K562 (cell line): ENCODE measurements at regions not wholly inside any gene's neighbourhood (a gene's known extent, or its start where the extent isn't known, plus 50 kb on each side); places are given as distances from the start of the nearest gene placed in this dataset.

Experiments used
- ATAC-seq: fragments of 200-7000 bp; cut with Tn5 transposase; 3 replicates; pipeline ENCODE4 v1.9.1; 2020; ENCODE audit warnings: moderate library complexity
- BruUV-seq: library from RNA; stranded (reverse); fragments of 400-500 nt; replicated peaks from 2 replicates; lab custom pipeline; 2021; lab: Mats Ljungman, UMichigan
- CTCF ChIA-PET: fragments of 300-600 bp; formaldehyde crosslinking; extraction: SDS; loops from one replicate; lab custom pipeline; 2021; ENCODE audit warnings: low intra/inter-chr PET ratio; lab: Yijun Ruan, JAX
- POLR2A ChIA-PET: fragments of 300-600, 350-650 bp; sonication (Branson Sonifier 250); formaldehyde crosslinking; extraction: SDS; loops from one replicate; lab custom pipeline; 2021; ENCODE audit warnings: antibody characterized with exemption, inconsistent platforms; lab: Yijun Ruan, JAX
- DNase-seq, 4 experiments: peaks; one replicate each; pipeline versions ENCODE4 v3.0.0 to v3.0.0-alpha.2; 2011 to 2018; ENCODE audit warnings: low spot score in 3 of 4, mixed read lengths in 3 of 4; ENCODE audit errors: extremely low read depth in 1 of 4
- FAIRE-seq: peaks from 2 replicates; lab custom pipeline; 2011; peaks lifted over from hg19 to GRCh38; lab: Jason Lieb, UNC
- H2AFZ ChIP-seq: 2 replicates; pipeline ENCODE4 v1.6.0; 2011; ENCODE audit warnings: low read depth, low read length, control low read depth, inconsistent platforms
- H3K27ac ChIP-seq: fragments of 200-600 bp; 3 replicates; pipeline ENCODE4 v1.8.0; 2011; ENCODE audit warnings: low read depth, mild to moderate bottlenecking, control low read depth, inconsistent platforms, low read length, moderate library complexity, mixed read lengths; ENCODE audit errors: extremely low read depth
- H3K27me3 ChIP-seq, 2 experiments: fragments of 300-600 bp in 1 of 2; 2 replicates in 1 of 2; 3 replicates in 1 of 2; pipeline versions ENCODE4 v1.6.0 to v1.8.0; 2011; ENCODE audit warnings: inconsistent platforms in 2 of 2, low read length in 2 of 2, mild to moderate bottlenecking in 1 of 2, mixed read lengths in 1 of 2, moderate library complexity in 1 of 2; ENCODE audit not compliant: control insufficient read depth in 2 of 2, insufficient read depth in 2 of 2
- H3K36me3 ChIP-seq: fragments of 300-600 bp; 3 replicates; pipeline ENCODE4 v1.8.0; 2011; ENCODE audit warnings: mild to moderate bottlenecking, low read length, inconsistent platforms; ENCODE audit not compliant: control insufficient read depth, insufficient read depth
- H3K4me1 ChIP-seq, 2 experiments: fragments of 200-600 bp in 1 of 2; replicated peaks in 1 of 2; 2 replicates in 1 of 2; 3 replicates in 1 of 2; pipeline versions ENCODE4 v1.5.1 to v1.8.0; 2011; ENCODE audit warnings: inconsistent platforms in 2 of 2, low read length in 2 of 2, mild to moderate bottlenecking in 1 of 2, mixed read lengths in 1 of 2, moderate library complexity in 1 of 2; ENCODE audit not compliant: control insufficient read depth in 2 of 2, insufficient read depth in 2 of 2
- H3K4me2 ChIP-seq: 2 replicates; pipeline ENCODE4 v1.6.1; 2011; ENCODE audit warnings: low read length, control low read depth, inconsistent platforms, mixed read lengths; ENCODE audit not compliant: insufficient read depth
- H3K4me3 ChIP-seq: fragments of 200-600 bp; sonication (generic), shearing (Covaris generic); 2 replicates; pipeline ENCODE4 v1.5.1; 2016; ENCODE audit warnings: control low read depth, inconsistent platforms
- H3K79me2 ChIP-seq: fragments of 200-600 bp; 3 replicates; pipeline ENCODE4 v1.8.0; 2011; ENCODE audit warnings: low read length, inconsistent platforms; ENCODE audit not compliant: control insufficient read depth, insufficient read depth
- H3K9ac ChIP-seq, 2 experiments: 2 replicates each; pipeline versions ENCODE4 v1.6.0 to v1.6.1; 2011; ENCODE audit warnings: low read depth in 2 of 2, low read length in 2 of 2, control low read depth in 1 of 2, inconsistent platforms in 1 of 2, mild to moderate bottlenecking in 1 of 2, mixed read lengths in 1 of 2; ENCODE audit not compliant: insufficient read depth in 1 of 2
- H3K9me1 ChIP-seq: one replicate; pipeline ENCODE4 v1.6.0; 2011; ENCODE audit warnings: inconsistent platforms, mild to moderate bottlenecking, low read length, moderate library complexity; ENCODE audit not compliant: control insufficient read depth, insufficient read depth
- H3K9me3 ChIP-seq: replicated peaks from 2 replicates; pipeline ENCODE4 v1.5.1; 2011; ENCODE audit warnings: low read depth, low read length, inconsistent platforms; ENCODE audit not compliant: control insufficient read depth, insufficient read depth
- H4K20me1 ChIP-seq: replicated peaks from 2 replicates; pipeline ENCODE4 v1.6.1; 2011; ENCODE audit warnings: low read length, inconsistent platforms, mixed read lengths; ENCODE audit not compliant: control insufficient read depth, insufficient read depth
- GATAD2B ChIP-seq: fragments of 450-650 bp; IDR thresholded peaks from 2 replicates; pipeline ENCODE4 v1.6.1; 2017; ENCODE audit warnings: mild to moderate bottlenecking, borderline replicate concordance
- GTF3C2 ChIP-seq: IDR thresholded peaks from 3 replicates; pipeline ENCODE4 v1.6.1; 2011; ENCODE audit warnings: borderline replicate concordance, mild to moderate bottlenecking, moderate library complexity; ENCODE audit not compliant: insufficient read length; ENCODE audit errors: extremely low read depth
- HINFP ChIP-seq: fragments of 450-650 bp; conservative IDR thresholded peaks from 2 replicates; pipeline ENCODE4 v1.6.1; 2016; ENCODE audit warnings: missing genetic modification characterization, low read depth, mild to moderate bottlenecking, control low read depth, missing compliant biosample characterization
- HMG20B ChIP-seq: fragments of 250-450 bp; sonication (Bioruptor Pico); IDR thresholded peaks from 2 replicates; pipeline ENCODE4 v1.5.0; 2021; ENCODE audit warnings: mild to moderate bottlenecking
- MAFG ChIP-seq: fragments of 450-650 bp; conservative IDR thresholded peaks from 2 replicates; pipeline ENCODE4 v1.6.1; 2016; ENCODE audit warnings: missing genetic modification characterization, missing compliant biosample characterization
- MXI1 ChIP-seq: IDR thresholded peaks from 2 replicates; pipeline ENCODE4 v1.6.1; 2011; ENCODE audit warnings: low read depth, mild to moderate bottlenecking, improper control_type of control experiment, low read length
- PML ChIP-seq: IDR thresholded peaks from 2 replicates; pipeline ENCODE4 v1.6.1; 2012; ENCODE audit warnings: low read length, inconsistent platforms
- PPARD ChIP-seq: fragments of 250-450 bp; sonication (Bioruptor Pico); IDR thresholded peaks from 2 replicates; pipeline ENCODE4 v1.8.0; 2022; ENCODE audit warnings: inconsistent platforms, mild to moderate bottlenecking, moderate library complexity
- YY1 ChIP-seq, 3 experiments: IDR thresholded peaks; 2 replicates each; pipeline ENCODE4 v1.6.1; 2011; ENCODE audit warnings: low read length in 2 of 3, mild to moderate bottlenecking in 2 of 3, moderate library complexity in 2 of 3, borderline replicate concordance in 1 of 3, control low read depth in 1 of 3, low read depth in 1 of 3; ENCODE audit not compliant: insufficient read depth in 3 of 3, insufficient replicate concordance in 2 of 3, control insufficient read depth in 1 of 3, insufficient read length in 1 of 3; ENCODE audit errors: extremely low read depth in 1 of 3
- ZMIZ1 ChIP-seq, 2 experiments: fragments of 150-350 bp in 1 of 2; IDR thresholded peaks; 2 replicates each; pipeline ENCODE4 v1.6.1; 2012 to 2016; ENCODE audit warnings: low read depth in 2 of 2, low read length in 2 of 2, mild to moderate bottlenecking in 1 of 2, moderate library complexity in 1 of 2
- ZNF263 ChIP-seq: sonication (generic); formaldehyde crosslinking; IDR thresholded peaks from 2 replicates; pipeline ENCODE4 v1.8.0; 2022; ENCODE audit warnings: mild to moderate bottlenecking, missing genetic modification reagents, borderline replicate concordance
- in situ Hi-C: fragments of 300-500 bp; cut with MboI; formaldehyde crosslinking; loops from 4 replicates; pipeline ENCODE4 v1.15.0; 2018; ENCODE audit warnings: inconsistent platforms, mixed read lengths
- intact Hi-C: fragments of 100-400 bp; cut with micrococcal nuclease; formaldehyde crosslinking; loops from 2 replicates; pipeline ENCODE4 v1.14.2; 2022

- TF ChIP-seq GTF3C2 (no peak), YY1 (IDR thresholded peaks at IDR 0.05; ENCODE audit: borderline replicate concordance in 1 of 3, control insufficient read depth in 1 of 3, extremely low read depth in 1 of 3, insufficient read depth in 3 of 3, insufficient read length in 1 of 3, insufficient replicate concordance in 2 of 3, low read depth in 1 of 3, low read length in 2 of 3) (no peak)
- TF ChIP-seq, all 486 proteins: peak for 0
Measured at GRCh38 chr11:80211673-80212072, 770.8 kb upstream of the TENM4 start (continued).

- no peak overlapping the region for H3K27ac ChIP-seq
- no peaks in the 10 kb centered on the region for H3K9me3 ChIP-seq
- TF ChIP-seq ZMIZ1 (IDR thresholded peaks at IDR 0.05; ENCODE audit: low read depth in 2 of 2, low read length in 2 of 2) (no peak), PPARD (CRISPR knock-in tag) (no peak), HMG20B (no peak), PML (no peak), ZNF263 (CRISPR knock-in tag) (no peak), HINFP (tag) (no peak), MAFG (tag) (no peak), GATAD2B (no peak), MXI1 (no peak)
- POLR2A ChIA-PET, result no interaction called here
- intact Hi-C loops (no loop called here), in situ Hi-C loops (no loop called here)
- H4K20me1 ChIP-seq, result no peaks in the 10 kb centered on the region
- H3K4me3 ChIP-seq, result no peak overlapping the region
- DNase-seq (no peak), FAIRE-seq (no peak), ATAC-seq (no peak)
- no peak overlapping the region for H2AFZ ChIP-seq
- H3K9me1 ChIP-seq, result no peaks in the 10 kb centered on the region
- no peaks in the 10 kb centered on the region for H3K4me1 ChIP-seq
- CTCF ChIA-PET, result no interaction called here
- H3K79me2 ChIP-seq, result no peaks in the 10 kb centered on the region
- BruUV-seq, result no TSS peak
- H3K4me2 ChIP-seq, result no peak overlapping the region
- no peak overlapping the region for H3K9ac ChIP-seq
- H3K36me3 ChIP-seq, result no peaks in the 10 kb centered on the region
- H3K27me3 ChIP-seq, result no peaks in the 10 kb centered on the region
Measured at GRCh38 chr11:80204021-80204420, 763.2 kb upstream of the TENM4 start.
